Mesendoderm (in vitro differentiated cells): ENCODE measurements at regions not wholly inside any gene's neighbourhood (a gene's known extent, or its start where the extent isn't known, plus 50 kb on each side); places are given as distances from the start of the nearest gene placed in this dataset.

Experiments used
- DNase-seq: peaks from one replicate; pipeline ENCODE4 v3.0.0; 2013
- H2AK5ac ChIP-seq: 2 replicates; pipeline ENCODE4 v1.6.1; 2013; ENCODE audit warnings: low read length, inconsistent platforms
- H2BK120ac ChIP-seq: 2 replicates; pipeline ENCODE4 v1.6.1; 2013; ENCODE audit warnings: low read depth, mild to moderate bottlenecking, low read length, moderate library complexity, mixed read lengths
- H2BK15ac ChIP-seq: replicated peaks from 2 replicates; pipeline ENCODE4 v1.6.1; 2013; ENCODE audit warnings: low read depth, mild to moderate bottlenecking, moderate library complexity
- H2BK5ac ChIP-seq: 2 replicates; pipeline ENCODE4 v1.6.1; 2013; ENCODE audit warnings: low read length, inconsistent platforms
- H3K18ac ChIP-seq: 2 replicates; pipeline ENCODE4 v1.6.1; 2013; ENCODE audit warnings: mild to moderate bottlenecking, low read length, mixed read lengths
- H3K23ac ChIP-seq: one replicate; pipeline ENCODE4 v1.6.1; 2013; ENCODE audit warnings: low read length
- H3K27ac ChIP-seq: 2 replicates; pipeline ENCODE4 v1.5.1; 2013; ENCODE audit warnings: low read depth, mild to moderate bottlenecking, inconsistent platforms, low read length, moderate library complexity
- H3K27me3 ChIP-seq: 2 replicates; pipeline ENCODE4 v1.6.1; 2013; ENCODE audit warnings: low read length, control low read depth, mild to moderate bottlenecking, inconsistent platforms; ENCODE audit not compliant: insufficient read depth, poor library complexity
- H3K36me3 ChIP-seq: 2 replicates; pipeline ENCODE4 v1.6.1; 2013; ENCODE audit warnings: low read length, inconsistent platforms; ENCODE audit not compliant: control insufficient read depth, insufficient read depth
- H3K4ac ChIP-seq: one replicate; pipeline ENCODE4 v1.6.1; 2013; ENCODE audit warnings: low read depth, mild to moderate bottlenecking, low read length, moderate library complexity
- H3K4me1 ChIP-seq: 2 replicates; pipeline ENCODE4 v1.6.1; 2013; ENCODE audit warnings: low read depth, low read length, inconsistent platforms; ENCODE audit not compliant: control insufficient read depth
- H3K4me2 ChIP-seq: 2 replicates; pipeline ENCODE4 v1.6.1; 2013; ENCODE audit warnings: low read length
- H3K4me3 ChIP-seq: 2 replicates; pipeline ENCODE4 v1.5.1; 2013; ENCODE audit warnings: mild to moderate bottlenecking, low read length
- H3K56ac ChIP-seq: one replicate; pipeline ENCODE4 v1.6.1; 2013; ENCODE audit warnings: low read length
- H3K79me1 ChIP-seq: 2 replicates; pipeline ENCODE4 v1.6.1; 2013; ENCODE audit warnings: low read length, inconsistent platforms
- H3K79me2 ChIP-seq: 2 replicates; pipeline ENCODE4 v1.6.1; 2013; ENCODE audit warnings: mild to moderate bottlenecking, low read length; ENCODE audit not compliant: control insufficient read depth, insufficient read depth
- H3K9ac ChIP-seq: 2 replicates; pipeline ENCODE4 v1.6.1; 2013; ENCODE audit warnings: low read length, inconsistent platforms
- H4K5ac ChIP-seq: one replicate; pipeline ENCODE4 v1.6.1; 2013; ENCODE audit warnings: low read length
- H4K8ac ChIP-seq: one replicate; pipeline ENCODE4 v1.6.1; 2013; ENCODE audit warnings: low read depth, mild to moderate bottlenecking, control low read depth, low read length, moderate library complexity
- WGBS: extraction: QIAGEN DNeasy Blood & Tissue Kit; methylation state at CpG from one replicate; pipeline ENCODE4 v1.1.7; 2013; ENCODE audit warnings: low lambda C conversion rate, missing lambda C conversion rate; ENCODE audit not compliant: insufficient coverage; ENCODE audit errors: extremely low coverage; 5-methylcytosine and 5-hydroxymethylcytosine counted together

- Histone ChIP-seq H3K4me2 (no peak overlapping the region), H3K79me1 (no peaks in the 10 kb centered on the region), H3K79me2 (no peaks in the 10 kb centered on the region), H2BK15ac (no peak overlapping the region), H3K9ac (no peak overlapping the region), H2BK5ac (no peak overlapping the region), H3K4me3 (no peak overlapping the region), H3K36me3 (no peaks in the 10 kb centered on the region), H3K18ac (no peak overlapping the region), H3K4me1 (no peaks in the 10 kb centered on the region), H3K27me3 (no peaks in the 10 kb centered on the region), H3K4ac (no peak overlapping the region), H2AK5ac (no peak overlapping the region), H3K23ac (no peak overlapping the region), H3K56ac (no peak overlapping the region), H4K8ac (no peak overlapping the region), H3K27ac (no peak overlapping the region), H4K5ac (no peak overlapping the region), H2BK120ac (no peak overlapping the region)
- peak; percentile 3 for DNase-seq
- WGBS, result no CpG with 5 or more reads among the region's 2 CpGs
Observed at GRCh38 chrX:124719060-124719459, 372.7 kb downstream of the SH2D1A start.

DNA sequence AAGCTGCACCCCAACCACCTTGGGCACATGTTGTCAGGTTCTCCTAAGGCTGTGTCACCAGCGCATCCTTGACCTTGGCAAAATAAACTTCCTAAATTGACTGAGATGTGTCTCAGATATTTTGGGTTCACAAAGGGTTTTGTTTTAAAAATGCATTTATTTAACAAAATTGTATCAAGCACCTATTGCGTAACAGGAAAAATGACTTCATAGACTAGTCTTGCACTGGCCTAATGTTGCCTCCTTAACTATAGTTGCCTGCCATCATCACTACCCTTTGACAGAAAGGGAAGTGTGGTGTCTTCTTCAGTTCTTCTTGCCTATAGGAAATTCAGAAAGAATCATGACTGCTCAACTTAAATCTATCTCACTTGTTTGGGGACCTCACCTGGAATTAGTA lies 374.2 kb downstream of the SH2D1A start:
- WGBS, result no CpG with 5 or more reads among the region's 2 CpGs
- Histone ChIP-seq H3K36me3 (no peaks in the 10 kb centered on the region), H3K4me2 (no peak overlapping the region), H4K8ac (no peak overlapping the region), H2BK5ac (no peak overlapping the region), H3K18ac (no peak overlapping the region), H2BK15ac (no peak overlapping the region), H3K27ac (no peak overlapping the region), H3K23ac (no peak overlapping the region), H2BK120ac (no peak overlapping the region), H3K79me1 (no peaks in the 10 kb centered on the region), H3K4me1 (no peaks in the 10 kb centered on the region), H3K4ac (no peak overlapping the region), H3K56ac (no peak overlapping the region), H2AK5ac (no peak overlapping the region), H3K9ac (no peak overlapping the region), H3K27me3 (no peaks in the 10 kb centered on the region), H3K4me3 (no peak overlapping the region), H3K79me2 (no peaks in the 10 kb centered on the region), H4K5ac (no peak overlapping the region)
- DNase-seq, result no peak

DNA sequence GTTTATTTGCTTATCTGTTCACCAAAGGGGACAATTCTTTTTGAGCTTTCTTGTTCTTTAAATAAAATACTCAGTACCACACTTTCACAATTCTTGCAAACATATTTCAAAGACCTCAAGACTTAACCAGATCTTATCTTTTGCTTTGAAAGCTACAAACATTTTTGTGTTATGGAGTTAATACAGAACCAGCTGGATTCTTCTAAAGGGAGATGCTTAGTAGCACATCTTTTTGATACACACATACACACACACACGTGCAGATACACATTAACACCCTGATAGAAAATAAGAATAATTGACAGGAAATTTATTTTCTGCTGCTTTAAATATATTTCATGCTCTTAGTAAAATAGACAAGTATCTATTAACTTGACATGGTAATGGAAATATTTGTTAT lies 379.1 kb downstream of the SH2D1A start:
- Histone ChIP-seq H3K23ac (no peak overlapping the region), H3K4me1 (no peaks in the 10 kb centered on the region), H2AK5ac (no peak overlapping the region), H4K5ac (no peak overlapping the region), H3K79me2 (no peaks in the 10 kb centered on the region), H2BK5ac (no peak overlapping the region), H4K8ac (no peak overlapping the region), H3K18ac (no peak overlapping the region), H3K4me3 (no peak overlapping the region), H3K27me3 (no peaks in the 10 kb centered on the region), H3K27ac (no peak overlapping the region), H2BK120ac (no peak overlapping the region), H3K36me3 (no peaks in the 10 kb centered on the region), H3K56ac (no peak overlapping the region), H3K79me1 (no peaks in the 10 kb centered on the region), H3K4ac (no peak overlapping the region), H3K4me2 (no peak overlapping the region), H2BK15ac (no peak overlapping the region), H3K9ac (no peak overlapping the region)
- WGBS, result no CpG with 5 or more reads among the region's 1 CpG
- DNase-seq, result no peak

GRCh38 chrX:124726292-124726691 lies 379.9 kb downstream of the SH2D1A start:
- WGBS, result no CpG with 5 or more reads among the region's 2 CpGs
- Histone ChIP-seq H3K18ac (no peak overlapping the region), H4K5ac (no peak overlapping the region), H3K79me1 (no peaks in the 10 kb centered on the region), H2AK5ac (no peak overlapping the region), H3K4me1 (no peaks in the 10 kb centered on the region), H3K27ac (no peak overlapping the region), H3K4me2 (no peak overlapping the region), H3K4ac (no peak overlapping the region), H3K23ac (no peak overlapping the region), H3K27me3 (no peaks in the 10 kb centered on the region), H2BK15ac (no peak overlapping the region), H3K56ac (no peak overlapping the region), H3K4me3 (no peak overlapping the region), H4K8ac (no peak overlapping the region), H2BK120ac (no peak overlapping the region), H2BK5ac (no peak overlapping the region), H3K9ac (no peak overlapping the region), H3K36me3 (no peaks in the 10 kb centered on the region), H3K79me2 (no peaks in the 10 kb centered on the region)
- no peak for DNase-seq

GRCh38 chrX:124726881-124727280 lies 380.5 kb downstream of the SH2D1A start:
- Histone ChIP-seq H2AK5ac (no peak overlapping the region), H3K23ac (no peak overlapping the region), H4K5ac (no peak overlapping the region), H3K27ac (no peak overlapping the region), H3K79me2 (no peaks in the 10 kb centered on the region), H3K4ac (no peak overlapping the region), H3K4me3 (no peak overlapping the region), H2BK120ac (no peak overlapping the region), H3K56ac (no peak overlapping the region), H2BK15ac (no peak overlapping the region), H3K4me2 (no peak overlapping the region), H2BK5ac (no peak overlapping the region), H3K9ac (no peak overlapping the region), H3K4me1 (no peaks in the 10 kb centered on the region), H4K8ac (no peak overlapping the region), H3K79me1 (no peaks in the 10 kb centered on the region), H3K27me3 (no peaks in the 10 kb centered on the region), H3K18ac (no peak overlapping the region), H3K36me3 (no peaks in the 10 kb centered on the region)
- no peak for DNase-seq
- no CpG with 5 or more reads among the region's 1 CpG for WGBS

- Histone ChIP-seq H2BK120ac (no peak overlapping the region), H3K18ac (no peak overlapping the region), H3K23ac (no peak overlapping the region), H2BK5ac (no peak overlapping the region), H3K36me3 (no peaks in the 10 kb centered on the region), H3K79me2 (no peaks in the 10 kb centered on the region), H3K27ac (no peak overlapping the region), H3K4me3 (no peak overlapping the region), H4K5ac (no peak overlapping the region), H3K9ac (no peak overlapping the region), H3K56ac (no peak overlapping the region), H2AK5ac (no peak overlapping the region), H3K4ac (no peak overlapping the region), H3K79me1 (no peaks in the 10 kb centered on the region), H4K8ac (no peak overlapping the region), H2BK15ac (no peak overlapping the region), H3K27me3 (no peaks in the 10 kb centered on the region), H3K4me1 (no peaks in the 10 kb centered on the region), H3K4me2 (no peak overlapping the region)
- WGBS, result no CpG with 5 or more reads among the region's 9 CpGs
- DNase-seq, result peak; percentile 35
Observed at GRCh38 chrX:124736553-124737270, 390.3 kb downstream of the SH2D1A start.
